GM23338 (cell line): ENCODE measurements at regions not wholly inside any gene's neighbourhood (a gene's known extent, or its start where the extent isn't known, plus 50 kb on each side); places are given as distances from the start of the nearest gene placed in this dataset.

Experiments
- ATAC-seq: fragments of 200-7000 bp; cut with Tn5 transposase; 3 replicates; pipeline ENCODE4 v1.9.1; 2020
- DNase-seq: peaks from one replicate; pipeline ENCODE4 v3.0.0-alpha.2; 2015; ENCODE audit warnings: low spot score
- H2AFZ ChIP-seq: fragments of 200-600 bp; sonication (generic); 2 replicates; pipeline ENCODE4 v1.8.0; 2016; ENCODE audit warnings: antibody characterized with exemption, mild to moderate bottlenecking, moderate library complexity
- H3F3A ChIP-seq: fragments of 200-600 bp; sonication (generic); replicated peaks from 2 replicates; pipeline ENCODE4 v1.8.0; 2017; ENCODE audit warnings: antibody characterized with exemption, mixed run types, low read depth
- H3K27ac ChIP-seq: fragments of 200-600 bp; sonication (generic); 2 replicates; pipeline ENCODE4 v1.6.1; 2016; ENCODE audit warnings: low read depth
- H3K27me3 ChIP-seq: fragments of 200-600 bp; sonication (generic); 2 replicates; pipeline ENCODE4 v1.8.0; 2016; ENCODE audit warnings: mild to moderate bottlenecking, mixed run types, moderate library complexity; ENCODE audit not compliant: insufficient read depth
- H3K36me3 ChIP-seq: fragments of 200-600 bp; sonication (generic); 2 replicates; pipeline ENCODE4 v1.8.0; 2016; ENCODE audit warnings: mild to moderate bottlenecking; ENCODE audit not compliant: insufficient read depth
- H3K4me1 ChIP-seq: fragments of 200-600 bp; sonication (generic); 2 replicates; pipeline ENCODE4 v1.8.0; 2016; ENCODE audit warnings: mild to moderate bottlenecking, moderate library complexity; ENCODE audit not compliant: insufficient read depth
- H3K4me2 ChIP-seq: fragments of 200-600 bp; sonication (generic); 2 replicates; pipeline ENCODE4 v1.7.1; 2017; ENCODE audit warnings: mixed run types
- H3K4me3 ChIP-seq: fragments of 200-600 bp; sonication (generic); 2 replicates; pipeline ENCODE4 v1.6.1; 2016; ENCODE audit warnings: mixed run types
- H3K79me2 ChIP-seq: fragments of 200-600 bp; sonication (generic); replicated peaks from 2 replicates; pipeline ENCODE4 v1.8.0; 2017; ENCODE audit warnings: mild to moderate bottlenecking; ENCODE audit not compliant: insufficient read depth
- H3K9me2 ChIP-seq: fragments of 200-600 bp; sonication (generic); 2 replicates; pipeline ENCODE4 v1.8.0; 2017; ENCODE audit not compliant: insufficient read depth
- H4K20me1 ChIP-seq: fragments of 200-600 bp; sonication (generic); replicated peaks from 2 replicates; pipeline ENCODE4 v1.8.0; 2017; ENCODE audit warnings: mild to moderate bottlenecking; ENCODE audit not compliant: insufficient read depth
- H3K27ac Mint-ChIP-seq: 2 replicates; pipeline ENCODE4 v1.8.0; 2020; ENCODE audit warnings: inconsistent platforms, mild to moderate bottlenecking, moderate library complexity, mixed read lengths
- H3K27me3 Mint-ChIP-seq: 3 replicates; pipeline ENCODE4 v1.8.0; 2022; ENCODE audit warnings: low read depth, mild to moderate bottlenecking, moderate library complexity, mixed read lengths, inconsistent platforms; ENCODE audit not compliant: insufficient read depth, poor library complexity
- H3K36me3 Mint-ChIP-seq: 3 replicates; pipeline ENCODE4 v1.8.0; 2021; ENCODE audit warnings: low read depth, mild to moderate bottlenecking, inconsistent platforms, moderate library complexity, mixed read lengths
- H3K4me1 Mint-ChIP-seq: 3 replicates; pipeline ENCODE4 v1.8.0; 2020; ENCODE audit warnings: mild to moderate bottlenecking, inconsistent platforms, mixed read lengths
- H3K4me3 Mint-ChIP-seq: 3 replicates; pipeline ENCODE4 v1.8.0; 2021; ENCODE audit warnings: moderate library complexity, mild to moderate bottlenecking, inconsistent platforms, mixed read lengths
- H3K9me3 Mint-ChIP-seq: 3 replicates; pipeline ENCODE4 v1.8.0; 2020; ENCODE audit warnings: moderate library complexity, mild to moderate bottlenecking, inconsistent platforms, mixed read lengths
- CREB1 ChIP-seq: fragments of 250-450 bp; sonication (Bioruptor Pico); IDR thresholded peaks from 2 replicates; pipeline ENCODE4 v1.5.0; 2020; ENCODE audit warnings: low read depth, mild to moderate bottlenecking, moderate library complexity
- EZH2 ChIP-seq: fragments of 200-600 bp; sonication (generic); IDR thresholded peaks from one replicate; pipeline ENCODE4 v1.8.0; 2017; ENCODE audit warnings: antibody characterized with exemption, mild to moderate bottlenecking, low read depth; ENCODE audit not compliant: unreplicated experiment
- EZH2phosphoT487 ChIP-seq: fragments of 200-600 bp; sonication (generic); IDR thresholded peaks from one replicate; pipeline ENCODE4 v1.8.1; 2018; ENCODE audit warnings: antibody characterized with exemption; ENCODE audit not compliant: unreplicated experiment
- JUNB ChIP-seq: IDR thresholded peaks from one replicate; pipeline ENCODE4 v1.6.1; 2016; ENCODE audit warnings: antibody characterized with exemption; ENCODE audit not compliant: unreplicated experiment
- NANOG ChIP-seq: IDR thresholded peaks from 2 replicates; pipeline ENCODE4 v1.6.1; 2016; ENCODE audit warnings: antibody characterized with exemption, borderline replicate concordance
- POLR2AphosphoS5 ChIP-seq: IDR thresholded peaks from 2 replicates; pipeline ENCODE4 v1.6.1; 2016; ENCODE audit warnings: antibody characterized with exemption, low read depth
- STAT1 ChIP-seq: IDR thresholded peaks from one replicate; pipeline ENCODE4 v1.6.1; 2016; ENCODE audit warnings: antibody characterized with exemption; ENCODE audit not compliant: unreplicated experiment
- ZNF114 ChIP-seq: fragments of 250-450 bp; sonication (Bioruptor Pico); IDR thresholded peaks from 2 replicates; pipeline ENCODE4 v1.5.0; 2020; ENCODE audit warnings: mild to moderate bottlenecking, moderate library complexity
- ZNF331 ChIP-seq: fragments of 250-450 bp; sonication (Bioruptor Pico); IDR thresholded peaks from 2 replicates; pipeline ENCODE4 v1.5.0; 2020; ENCODE audit warnings: low read depth, mild to moderate bottlenecking, moderate library complexity
- TF ChIP-seq, protein P1 (sequence below), 2 experiments: fragments of 200-600 bp in 1 of 2; sonication (generic) in 1 of 2; conservative IDR thresholded peaks; 2 replicates each; pipeline versions ENCODE4 v1.5.1 to v1.6.1; 2016 to 2017; ENCODE audit warnings: antibody characterized with exemption in 2 of 2, low read depth in 2 of 2, mild to moderate bottlenecking in 2 of 2, moderate library complexity in 1 of 2
- TF ChIP-seq, protein P2 (sequence below): IDR thresholded peaks from 2 replicates; pipeline ENCODE4 v1.6.1; 2016; ENCODE audit warnings: antibody characterized with exemption
- TF ChIP-seq, protein P3 (sequence below): IDR thresholded peaks from one replicate; pipeline ENCODE4 v1.6.1; 2018; ENCODE audit warnings: antibody characterized with exemption; ENCODE audit not compliant: unreplicated experiment

DNA sequence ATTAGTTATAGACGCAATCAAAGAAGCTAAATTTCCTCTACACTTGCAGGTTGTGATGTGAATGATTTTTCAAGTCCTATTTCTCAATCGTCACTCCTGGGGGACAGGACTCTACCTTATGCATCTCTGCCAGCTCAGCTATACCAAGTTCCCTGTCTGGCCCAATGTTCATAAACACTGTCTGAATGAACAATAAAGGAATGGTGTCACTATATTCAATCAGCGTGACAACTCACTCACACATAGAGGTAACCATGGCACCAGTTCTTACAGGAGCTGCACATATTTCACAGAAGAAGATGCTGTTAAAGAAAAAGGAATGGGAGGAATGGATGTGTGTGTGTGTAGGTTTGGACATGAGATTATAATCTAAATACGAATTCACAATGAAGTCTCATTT lies 280.6 kb downstream of the PPP1R2C start:
- H3K9me3 Mint-ChIP-seq: no peaks in the 10 kb centered on the region
- no peaks in the 10 kb centered on the region for H4K20me1 ChIP-seq
- H2AFZ ChIP-seq: no peak overlapping the region
- no peaks in the 10 kb centered on the region for H3K4me1 Mint-ChIP-seq
- H3F3A ChIP-seq: no peaks in the 10 kb centered on the region
- H3K9me2 ChIP-seq: no peaks in the 10 kb centered on the region
- H3K79me2 ChIP-seq: no peaks in the 10 kb centered on the region
- no peaks in the 10 kb centered on the region for H3K36me3 ChIP-seq
- ATAC-seq (no peak), DNase-seq (no peak)
- H3K4me2 ChIP-seq: no peak overlapping the region
- no peak overlapping the region for H3K27ac ChIP-seq
- no peak overlapping the region for H3K4me3 ChIP-seq
- H3K27me3 ChIP-seq: no peaks in the 10 kb centered on the region
- H3K4me3 Mint-ChIP-seq: no peak overlapping the region
- no peak overlapping the region for H3K27ac Mint-ChIP-seq
- TF ChIP-seq EZH2phosphoT487: no peak
- TF ChIP-seq, protein P1, sequence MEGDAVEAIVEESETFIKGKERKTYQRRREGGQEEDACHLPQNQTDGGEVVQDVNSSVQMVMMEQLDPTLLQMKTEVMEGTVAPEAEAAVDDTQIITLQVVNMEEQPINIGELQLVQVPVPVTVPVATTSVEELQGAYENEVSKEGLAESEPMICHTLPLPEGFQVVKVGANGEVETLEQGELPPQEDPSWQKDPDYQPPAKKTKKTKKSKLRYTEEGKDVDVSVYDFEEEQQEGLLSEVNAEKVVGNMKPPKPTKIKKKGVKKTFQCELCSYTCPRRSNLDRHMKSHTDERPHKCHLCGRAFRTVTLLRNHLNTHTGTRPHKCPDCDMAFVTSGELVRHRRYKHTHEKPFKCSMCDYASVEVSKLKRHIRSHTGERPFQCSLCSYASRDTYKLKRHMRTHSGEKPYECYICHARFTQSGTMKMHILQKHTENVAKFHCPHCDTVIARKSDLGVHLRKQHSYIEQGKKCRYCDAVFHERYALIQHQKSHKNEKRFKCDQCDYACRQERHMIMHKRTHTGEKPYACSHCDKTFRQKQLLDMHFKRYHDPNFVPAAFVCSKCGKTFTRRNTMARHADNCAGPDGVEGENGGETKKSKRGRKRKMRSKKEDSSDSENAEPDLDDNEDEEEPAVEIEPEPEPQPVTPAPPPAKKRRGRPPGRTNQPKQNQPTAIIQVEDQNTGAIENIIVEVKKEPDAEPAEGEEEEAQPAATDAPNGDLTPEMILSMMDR (conservative IDR thresholded peaks at IDR 0.05; ENCODE audit: low read depth in 2 of 2): no peak
- TF ChIP-seq NANOG: no peak
- TF ChIP-seq, protein P2, sequence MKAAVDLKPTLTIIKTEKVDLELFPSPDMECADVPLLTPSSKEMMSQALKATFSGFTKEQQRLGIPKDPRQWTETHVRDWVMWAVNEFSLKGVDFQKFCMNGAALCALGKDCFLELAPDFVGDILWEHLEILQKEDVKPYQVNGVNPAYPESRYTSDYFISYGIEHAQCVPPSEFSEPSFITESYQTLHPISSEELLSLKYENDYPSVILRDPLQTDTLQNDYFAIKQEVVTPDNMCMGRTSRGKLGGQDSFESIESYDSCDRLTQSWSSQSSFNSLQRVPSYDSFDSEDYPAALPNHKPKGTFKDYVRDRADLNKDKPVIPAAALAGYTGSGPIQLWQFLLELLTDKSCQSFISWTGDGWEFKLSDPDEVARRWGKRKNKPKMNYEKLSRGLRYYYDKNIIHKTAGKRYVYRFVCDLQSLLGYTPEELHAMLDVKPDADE: no peak
- no peak for TF ChIP-seq EZH2
- TF ChIP-seq, protein P3, sequence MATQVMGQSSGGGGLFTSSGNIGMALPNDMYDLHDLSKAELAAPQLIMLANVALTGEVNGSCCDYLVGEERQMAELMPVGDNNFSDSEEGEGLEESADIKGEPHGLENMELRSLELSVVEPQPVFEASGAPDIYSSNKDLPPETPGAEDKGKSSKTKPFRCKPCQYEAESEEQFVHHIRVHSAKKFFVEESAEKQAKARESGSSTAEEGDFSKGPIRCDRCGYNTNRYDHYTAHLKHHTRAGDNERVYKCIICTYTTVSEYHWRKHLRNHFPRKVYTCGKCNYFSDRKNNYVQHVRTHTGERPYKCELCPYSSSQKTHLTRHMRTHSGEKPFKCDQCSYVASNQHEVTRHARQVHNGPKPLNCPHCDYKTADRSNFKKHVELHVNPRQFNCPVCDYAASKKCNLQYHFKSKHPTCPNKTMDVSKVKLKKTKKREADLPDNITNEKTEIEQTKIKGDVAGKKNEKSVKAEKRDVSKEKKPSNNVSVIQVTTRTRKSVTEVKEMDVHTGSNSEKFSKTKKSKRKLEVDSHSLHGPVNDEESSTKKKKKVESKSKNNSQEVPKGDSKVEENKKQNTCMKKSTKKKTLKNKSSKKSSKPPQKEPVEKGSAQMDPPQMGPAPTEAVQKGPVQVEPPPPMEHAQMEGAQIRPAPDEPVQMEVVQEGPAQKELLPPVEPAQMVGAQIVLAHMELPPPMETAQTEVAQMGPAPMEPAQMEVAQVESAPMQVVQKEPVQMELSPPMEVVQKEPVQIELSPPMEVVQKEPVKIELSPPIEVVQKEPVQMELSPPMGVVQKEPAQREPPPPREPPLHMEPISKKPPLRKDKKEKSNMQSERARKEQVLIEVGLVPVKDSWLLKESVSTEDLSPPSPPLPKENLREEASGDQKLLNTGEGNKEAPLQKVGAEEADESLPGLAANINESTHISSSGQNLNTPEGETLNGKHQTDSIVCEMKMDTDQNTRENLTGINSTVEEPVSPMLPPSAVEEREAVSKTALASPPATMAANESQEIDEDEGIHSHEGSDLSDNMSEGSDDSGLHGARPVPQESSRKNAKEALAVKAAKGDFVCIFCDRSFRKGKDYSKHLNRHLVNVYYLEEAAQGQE: no peak
- TF ChIP-seq STAT1: no peak
- no peak for TF ChIP-seq JUNB
- TF ChIP-seq CREB1: no peak
- TF ChIP-seq POLR2AphosphoS5: no peak
- no peak for TF ChIP-seq ZNF331 (CRISPR knock-in tag)
- no peaks in the 10 kb centered on the region for H3K4me1 ChIP-seq
- no peaks in the 10 kb centered on the region for H3K36me3 Mint-ChIP-seq
- no peaks in the 10 kb centered on the region for H3K27me3 Mint-ChIP-seq

DNA sequence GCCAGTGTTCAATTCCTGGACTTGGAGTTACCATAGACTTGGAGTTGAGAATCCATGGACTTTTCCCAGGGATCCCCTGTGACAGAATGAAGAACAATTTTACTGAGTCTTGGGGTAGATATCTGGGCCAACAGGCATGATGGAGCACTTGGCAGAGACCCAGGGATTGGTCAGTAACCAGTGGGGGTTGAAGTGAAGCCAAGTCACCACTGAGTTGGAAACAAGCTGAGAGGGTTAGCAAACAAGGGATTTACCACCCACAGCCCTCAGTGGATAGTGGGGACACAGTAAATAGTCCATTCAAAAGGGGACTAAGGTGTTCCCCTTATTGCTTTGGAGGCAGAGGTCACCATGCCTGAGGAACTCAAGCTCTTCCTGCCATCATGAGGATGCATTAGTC lies 281.7 kb downstream of the PPP1R2C start:
- Histone ChIP-seq H2AFZ (no peak overlapping the region), H3K9me2 (no peaks in the 10 kb centered on the region), H3K4me3 (no peak overlapping the region), H3K4me2 (no peak overlapping the region), H3K4me1 (no peaks in the 10 kb centered on the region), H3K27me3 (no peaks in the 10 kb centered on the region), H3F3A (no peaks in the 10 kb centered on the region), H4K20me1 (no peaks in the 10 kb centered on the region), H3K79me2 (no peaks in the 10 kb centered on the region), H3K36me3 (no peaks in the 10 kb centered on the region), H3K27ac (no peak overlapping the region)
- H3K4me1 Mint-ChIP-seq: no peaks in the 10 kb centered on the region
- ATAC-seq (no peak), DNase-seq (no peak)
- H3K36me3 Mint-ChIP-seq: no peaks in the 10 kb centered on the region
- no peaks in the 10 kb centered on the region for H3K27me3 Mint-ChIP-seq
- no peak overlapping the region for H3K27ac Mint-ChIP-seq
- H3K9me3 Mint-ChIP-seq: no peaks in the 10 kb centered on the region
- no peak overlapping the region for H3K4me3 Mint-ChIP-seq
- TF ChIP-seq ZNF331 (CRISPR knock-in tag): no peak
- TF ChIP-seq, protein P3: no peak
- TF ChIP-seq NANOG: no peak
- no peak for TF ChIP-seq ZNF114
- TF ChIP-seq, protein P2: no peak
